ENCODE measurements at regions not wholly inside any gene's neighbourhood (a gene's known extent, or its start where the extent isn't known, plus 50 kb on each side); places are given as distances from the start of the nearest gene placed in this dataset.
"Not testable (repeated sequence)": the region's sequence is repeated elsewhere in the genome, so short reads cannot be mapped to it uniquely, and the experiment has no call there.

DNA sequence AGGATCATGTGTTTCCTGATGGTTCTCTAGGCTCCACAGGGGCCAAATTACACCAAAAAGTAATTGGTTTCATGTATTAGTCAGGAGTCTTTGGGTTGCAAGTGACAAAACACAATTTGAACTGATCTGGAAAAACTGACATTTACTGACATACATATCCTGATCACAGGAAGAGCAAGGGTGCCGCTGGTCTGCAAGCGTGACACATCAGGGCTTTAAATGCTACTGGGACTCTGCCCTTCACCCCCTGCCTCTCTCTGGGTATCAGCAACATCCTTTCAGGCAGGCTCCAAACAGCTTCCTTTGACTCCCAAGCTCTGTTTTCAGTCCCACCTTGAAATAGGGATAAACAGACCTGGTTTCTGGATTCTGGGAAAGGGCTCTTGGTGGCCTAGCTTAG, 197.5 kb downstream of the PALM2AKAP2 start:
- H3K4me3 Mint-ChIP-seq = peak overlapping the region; percentile 17
- H3K36me3 Mint-ChIP-seq (ENCODE audit: low read depth) = peaks cover 5% of the 10 kb centered on the region
- H3K27me3 Mint-ChIP-seq = no peaks in the 10 kb centered on the region
- H3K9me3 Mint-ChIP-seq = no peaks in the 10 kb centered on the region
- ATAC-seq (replicated peaks) = peak; percentile 46
- peaks cover 43% of the 10 kb centered on the region for H3K4me1 Mint-ChIP-seq
- H3K27ac Mint-ChIP-seq = peak overlapping the region; percentile 52

DNA sequence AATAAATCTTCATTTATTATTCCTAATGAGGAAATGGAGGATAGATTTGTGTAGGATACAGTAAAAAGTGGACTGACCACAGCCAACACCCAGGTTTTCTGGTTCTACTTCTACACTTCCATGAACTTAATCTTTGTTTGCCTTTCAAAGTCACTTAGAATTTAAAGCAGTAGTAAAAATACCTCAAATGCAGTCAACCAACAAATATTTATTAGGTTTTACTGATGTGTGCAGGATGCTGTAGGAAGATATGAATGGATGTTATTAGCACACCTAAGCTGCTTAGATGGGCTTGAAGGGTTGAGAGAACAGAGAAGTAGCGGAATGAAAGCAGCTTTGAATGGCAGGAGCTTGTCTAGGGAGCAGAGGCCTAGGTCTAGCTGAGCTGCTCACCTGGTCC, 201.1 kb downstream of the PALM2AKAP2 start:
- Mint-ChIP-seq H3K4me3 (no peak overlapping the region), H3K27ac (no peak overlapping the region), H3K27me3 (no peaks in the 10 kb centered on the region), H3K36me3 (ENCODE audit: low read depth) (no peaks in the 10 kb centered on the region), H3K4me1 (peaks cover 9% of the 10 kb centered on the region), H3K9me3 (no peaks in the 10 kb centered on the region)
- no peak for ATAC-seq (replicated peaks)

GRCh38 chr9:109986521-109986991, 206.6 kb downstream of the PALM2AKAP2 start:
- Mint-ChIP-seq H3K4me3 (no peak overlapping the region), H3K36me3 (ENCODE audit: low read depth) (no peaks in the 10 kb centered on the region), H3K4me1 (no peaks in the 10 kb centered on the region), H3K27me3 (no peaks in the 10 kb centered on the region), H3K27ac (no peak overlapping the region), H3K9me3 (peaks cover 8% of the 10 kb centered on the region)
- ATAC-seq (replicated peaks) = peak; percentile 19

DNA sequence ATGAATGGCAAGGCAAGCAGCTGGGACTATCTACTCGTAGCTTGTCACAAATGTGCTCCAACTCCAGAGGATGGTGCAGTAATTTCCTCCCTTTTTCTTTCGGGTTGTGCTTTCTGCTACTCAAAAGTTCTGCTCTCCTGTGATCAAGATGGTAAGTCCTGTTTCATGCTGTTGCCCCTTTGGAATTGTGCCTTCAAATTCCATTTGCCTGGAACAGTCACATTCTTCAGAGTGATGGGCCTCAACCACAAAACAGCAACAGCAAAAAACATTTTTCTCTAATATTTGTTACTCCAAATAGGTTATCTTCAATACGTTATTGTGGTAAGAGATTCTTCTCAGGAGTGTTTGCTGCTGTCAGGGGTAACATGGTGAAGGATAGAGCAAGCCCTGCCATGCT, 209.3 kb downstream of the PALM2AKAP2 start:
- no peaks in the 10 kb centered on the region for H3K4me1 Mint-ChIP-seq
- H3K4me3 Mint-ChIP-seq = no peak overlapping the region

DNA sequence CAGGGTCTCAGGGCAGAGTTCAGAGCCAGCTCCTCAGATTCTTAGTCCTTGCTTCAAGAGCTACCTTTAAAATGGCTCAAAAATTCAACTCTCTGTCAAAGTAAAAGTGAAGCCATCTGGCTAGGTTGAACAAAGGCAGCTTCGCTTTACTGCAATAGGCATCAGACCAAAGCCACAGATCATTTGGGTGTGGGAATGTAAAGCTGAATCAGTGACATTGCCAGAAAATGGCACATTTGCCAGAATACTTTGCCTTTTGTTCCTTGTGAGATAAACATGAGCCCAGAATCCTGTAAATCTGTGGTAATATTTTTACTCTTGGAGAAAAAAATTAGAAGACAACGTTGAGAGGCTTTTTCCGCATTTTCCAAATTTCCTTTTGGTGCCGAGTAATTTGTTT, 210.5 kb downstream of the PALM2AKAP2 start:
- Mint-ChIP-seq H3K27me3 (no peaks in the 10 kb centered on the region), H3K27ac (no peak overlapping the region), H3K4me1 (peaks cover 4% of the 10 kb centered on the region), H3K36me3 (ENCODE audit: low read depth) (no peaks in the 10 kb centered on the region), H3K4me3 (no peak overlapping the region), H3K9me3 (peaks cover 19% of the 10 kb centered on the region)
- ATAC-seq (replicated peaks) = no peak

More for the DNA sequence above, 209.3 kb downstream of the PALM2AKAP2 start:
- ATAC-seq (replicated peaks) = no peak
- Mint-ChIP-seq H3K36me3 (ENCODE audit: low read depth) (no peaks in the 10 kb centered on the region), H3K27me3 (no peaks in the 10 kb centered on the region), H3K27ac (no peak overlapping the region), H3K9me3 (peaks cover 8% of the 10 kb centered on the region)

DNA sequence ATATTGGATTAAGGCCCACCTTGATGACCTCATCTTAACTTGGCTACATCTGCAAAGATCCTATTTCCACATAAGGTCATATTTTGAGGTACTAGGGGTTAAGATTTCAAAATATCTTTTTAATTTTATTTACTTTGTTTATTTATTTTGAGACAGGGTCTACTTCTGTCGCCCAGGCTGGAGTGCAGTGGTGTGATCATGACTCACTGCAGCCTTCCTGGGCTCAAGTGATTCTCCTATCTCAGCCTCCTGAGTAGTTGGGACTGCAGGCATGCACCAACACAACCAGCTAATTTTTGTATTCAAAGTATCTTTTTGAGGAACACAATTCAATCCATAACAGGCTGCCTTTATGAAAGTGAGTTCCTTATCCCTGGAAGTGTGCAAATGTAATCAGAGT, 212.3 kb downstream of the PALM2AKAP2 start:
- Mint-ChIP-seq H3K36me3 (ENCODE audit: low read depth) (no peaks in the 10 kb centered on the region), H3K4me3 (no peak overlapping the region), H3K27me3 (no peaks in the 10 kb centered on the region), H3K4me1 (peaks cover 4% of the 10 kb centered on the region), H3K27ac (no peak overlapping the region), H3K9me3 (peaks cover 23% of the 10 kb centered on the region)
- ATAC-seq (replicated peaks) = no peak

DNA sequence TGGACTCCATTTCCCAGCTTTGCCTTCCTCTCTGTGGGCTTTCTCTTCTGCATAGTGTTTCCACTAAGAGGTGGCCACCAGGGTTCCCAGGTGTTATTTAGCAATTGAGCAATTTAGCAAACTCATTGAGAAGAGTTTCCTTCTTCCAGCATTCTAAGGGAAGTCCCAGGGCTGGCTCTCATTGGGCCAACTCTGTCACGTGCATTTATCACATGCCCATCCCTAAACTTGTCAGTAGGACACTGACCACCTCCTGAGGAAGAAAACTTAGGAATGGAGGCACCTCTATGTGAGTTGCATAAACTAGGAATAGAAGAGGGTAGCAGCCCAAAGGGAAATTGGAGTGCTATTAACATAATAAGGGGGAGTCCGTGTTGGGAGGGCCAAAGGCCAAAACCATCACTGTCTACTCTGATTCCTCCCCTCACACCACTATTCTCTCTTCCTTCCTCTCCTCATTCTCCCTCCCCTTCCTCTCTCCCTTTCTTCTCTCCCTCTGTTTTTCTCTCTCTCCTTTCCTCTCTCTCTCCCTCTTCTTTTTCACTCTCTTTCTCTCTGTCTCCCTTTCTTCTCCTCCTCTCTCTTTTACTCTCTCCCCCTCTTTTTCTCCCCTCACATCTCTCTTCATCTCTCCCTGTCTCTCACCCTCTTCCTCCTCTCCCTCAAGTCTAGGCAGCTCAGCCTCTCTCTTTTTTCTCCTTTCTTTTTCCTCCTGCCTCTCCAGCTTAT, 213.4 kb downstream of the PALM2AKAP2 start:
- Mint-ChIP-seq H3K27me3 (no peaks in the 10 kb centered on the region), H3K36me3 (ENCODE audit: low read depth) (no peaks in the 10 kb centered on the region), H3K4me3 (no peak overlapping the region), H3K27ac (no peak overlapping the region), H3K9me3 (peaks cover 19% of the 10 kb centered on the region), H3K4me1 (peaks cover 4% of the 10 kb centered on the region)
- no peak for ATAC-seq (replicated peaks)

DNA sequence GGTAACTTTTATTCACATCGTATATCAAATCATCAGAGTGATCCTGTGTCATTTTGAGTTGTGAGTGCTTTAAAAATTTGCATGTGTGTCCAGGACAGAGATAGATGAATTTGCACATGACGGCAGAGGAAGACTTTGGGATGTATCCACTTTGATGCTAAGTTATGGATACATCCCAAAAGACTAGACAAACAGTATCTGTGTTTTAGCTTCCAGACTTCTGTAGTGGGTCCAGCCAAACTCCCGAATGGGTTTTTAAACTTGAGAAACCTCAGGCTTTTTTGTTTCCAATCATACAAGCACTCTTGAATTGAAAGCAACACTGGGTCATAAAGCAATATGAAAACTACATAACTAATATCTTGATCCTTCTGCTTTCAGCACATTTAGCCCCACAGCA, 213.8 kb downstream of the C9orf152 start:
- Mint-ChIP-seq H3K9me3 (peaks cover 16% of the 10 kb centered on the region), H3K27ac (no peak overlapping the region), H3K27me3 (no peaks in the 10 kb centered on the region), H3K36me3 (ENCODE audit: low read depth) (no peaks in the 10 kb centered on the region), H3K4me3 (no peak overlapping the region), H3K4me1 (peaks cover 4% of the 10 kb centered on the region)
- no peak for ATAC-seq (replicated peaks)

GRCh38 chr9:109996936-109997580, 210.9 kb downstream of the C9orf152 start:
- H3K9me3 Mint-ChIP-seq = peaks cover 15% of the 10 kb centered on the region
- no peak overlapping the region for H3K4me3 Mint-ChIP-seq
- no peaks in the 10 kb centered on the region for H3K27me3 Mint-ChIP-seq
- H3K36me3 Mint-ChIP-seq (ENCODE audit: low read depth) = no peaks in the 10 kb centered on the region
- peaks cover 4% of the 10 kb centered on the region for H3K4me1 Mint-ChIP-seq
- no peak overlapping the region for H3K27ac Mint-ChIP-seq
- no peak for ATAC-seq (replicated peaks)

DNA sequence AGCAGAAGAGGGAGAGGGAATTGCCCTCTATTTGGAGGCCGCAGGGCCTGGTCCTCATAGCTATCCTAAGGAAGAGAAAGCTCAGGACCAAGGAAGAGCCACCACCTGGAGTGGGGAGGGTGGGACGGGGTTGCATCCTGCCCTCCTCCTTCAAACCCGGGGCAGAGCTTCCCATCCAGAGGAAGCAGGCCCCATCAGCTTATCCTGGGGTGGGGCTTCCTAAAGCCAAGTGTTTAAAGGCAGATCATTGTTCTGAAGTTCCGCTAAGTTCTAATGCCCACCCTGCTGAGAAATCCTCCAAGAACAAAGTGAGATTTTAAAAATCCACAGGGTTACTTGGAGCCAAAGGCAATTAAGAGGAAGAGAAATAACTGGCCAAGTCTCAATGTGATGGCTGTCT, 210.3 kb downstream of the C9orf152 start:
- no peaks in the 10 kb centered on the region for H3K36me3 Mint-ChIP-seq (ENCODE audit: low read depth)
- peaks cover 15% of the 10 kb centered on the region for H3K9me3 Mint-ChIP-seq
- H3K27me3 Mint-ChIP-seq = no peaks in the 10 kb centered on the region
- H3K27ac Mint-ChIP-seq = no peak overlapping the region
- H3K4me1 Mint-ChIP-seq = peaks cover 4% of the 10 kb centered on the region
- no peak for ATAC-seq (replicated peaks)
- no peak overlapping the region for H3K4me3 Mint-ChIP-seq

DNA sequence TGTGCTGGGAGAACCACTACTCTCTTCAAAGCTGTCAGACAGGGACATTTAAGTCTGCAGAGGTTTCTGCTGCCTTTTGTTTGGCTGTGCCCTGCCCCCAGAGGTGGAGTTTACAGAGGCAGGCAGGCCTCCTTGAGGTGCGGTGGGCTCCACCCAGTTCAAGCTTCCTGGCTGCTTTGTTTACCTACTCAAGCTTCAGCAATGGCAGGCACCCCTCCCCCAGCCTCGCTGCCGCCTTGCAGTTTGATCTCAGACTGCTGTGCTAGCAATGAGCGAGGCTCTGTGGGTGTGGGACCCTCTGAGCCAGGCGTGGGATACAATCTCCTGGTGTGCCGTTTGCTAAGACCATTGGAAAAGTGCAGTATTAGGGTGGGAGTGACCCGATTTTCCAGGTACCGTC, 202.4 kb downstream of the C9orf152 start:
- not testable (repeated sequence) for H3K4me1 Mint-ChIP-seq; H3K27ac Mint-ChIP-seq; H3K27me3 Mint-ChIP-seq; H3K36me3 Mint-ChIP-seq (ENCODE audit: low read depth); ATAC-seq (replicated peaks)
- Mint-ChIP-seq H3K9me3 (peaks cover 11% of the 10 kb centered on the region), H3K4me3 (peak overlapping the region; percentile 45)

- H3K27me3 Mint-ChIP-seq = no peaks in the 10 kb centered on the region
- peaks cover 11% of the 10 kb centered on the region for H3K9me3 Mint-ChIP-seq
- H3K4me1 Mint-ChIP-seq = peaks cover 7% of the 10 kb centered on the region
- no peaks in the 10 kb centered on the region for H3K36me3 Mint-ChIP-seq (ENCODE audit: low read depth)
- H3K27ac Mint-ChIP-seq = peak overlapping the region; percentile 58
- ATAC-seq (replicated peaks) = no peak
- peak overlapping the region; percentile 45 for H3K4me3 Mint-ChIP-seq
Observed at GRCh38 chr9:110006657-110007056, 201.3 kb downstream of the C9orf152 start.

DNA sequence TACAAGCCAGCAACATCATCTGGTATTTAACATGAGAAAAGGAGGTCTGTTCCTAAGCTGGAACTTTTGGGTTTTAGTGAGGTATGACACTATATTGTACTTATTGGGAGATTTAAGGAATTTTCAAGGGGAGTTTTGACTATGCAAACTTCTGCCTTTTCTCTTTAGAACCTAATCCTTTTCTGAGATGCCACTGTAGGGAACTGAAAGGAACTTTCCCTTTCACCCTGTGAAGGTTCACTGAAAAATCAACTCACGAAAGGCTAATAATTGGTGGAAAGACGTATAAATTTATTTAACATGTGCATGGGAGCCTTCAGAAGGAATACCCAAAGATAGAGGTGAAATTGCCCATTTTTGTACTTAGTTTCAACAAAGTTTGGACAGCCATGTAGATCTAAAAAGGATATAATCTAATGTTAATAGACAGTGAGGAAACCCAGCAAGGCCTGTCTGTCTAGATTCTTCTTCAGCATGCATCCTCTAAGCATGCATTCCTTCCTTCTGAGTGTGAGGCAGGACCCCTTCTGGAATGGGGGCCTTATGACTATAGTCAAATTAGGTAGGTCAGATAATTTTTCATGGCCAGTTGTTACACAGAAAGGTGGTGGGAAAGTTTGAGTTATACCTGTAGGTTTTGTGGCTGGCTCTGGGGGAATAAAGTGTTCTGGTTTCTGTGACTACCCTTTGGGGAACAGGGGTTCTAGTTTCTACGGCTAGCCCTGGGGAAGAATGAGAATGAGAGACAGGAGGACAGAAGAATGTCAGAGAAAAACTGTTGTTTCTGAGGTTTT, 200.3 kb downstream of the C9orf152 start:
- peaks cover 7% of the 10 kb centered on the region for H3K4me1 Mint-ChIP-seq
- no peak overlapping the region for H3K4me3 Mint-ChIP-seq
- no peak overlapping the region for H3K27ac Mint-ChIP-seq
- no peaks in the 10 kb centered on the region for H3K27me3 Mint-ChIP-seq
- no peaks in the 10 kb centered on the region for H3K36me3 Mint-ChIP-seq (ENCODE audit: low read depth)
- peaks cover 11% of the 10 kb centered on the region for H3K9me3 Mint-ChIP-seq
- peak; percentile 37 for ATAC-seq (replicated peaks)

DNA sequence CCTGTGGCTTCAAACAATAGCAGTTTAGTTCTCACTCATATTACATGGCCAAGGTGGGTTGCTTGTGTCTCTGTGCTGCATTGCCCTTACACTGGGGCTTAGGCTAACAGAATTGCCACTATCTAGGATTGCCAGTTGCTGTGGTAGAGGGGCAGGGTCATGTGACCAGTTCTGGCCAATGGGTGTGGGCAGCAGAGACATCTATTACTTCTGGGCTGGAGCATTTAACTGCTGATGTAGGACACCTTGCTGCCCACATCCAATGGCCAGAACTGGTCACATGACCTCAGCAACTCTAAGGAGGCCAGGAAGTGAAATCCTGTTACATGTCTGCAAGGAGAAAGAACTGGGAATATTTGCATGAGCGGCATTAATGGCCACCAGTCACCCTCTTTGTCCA, 199.3 kb downstream of the C9orf152 start:
- ATAC-seq (replicated peaks) = no peak
- H3K4me1 Mint-ChIP-seq = peaks cover 7% of the 10 kb centered on the region
- H3K9me3 Mint-ChIP-seq = peaks cover 8% of the 10 kb centered on the region
- no peak overlapping the region for H3K4me3 Mint-ChIP-seq
- H3K27ac Mint-ChIP-seq = no peak overlapping the region
- H3K27me3 Mint-ChIP-seq = no peaks in the 10 kb centered on the region
- no peaks in the 10 kb centered on the region for H3K36me3 Mint-ChIP-seq (ENCODE audit: low read depth)

Data from activated T-helper 17 cell treated with anti-CD3 and anti-CD28 coated beads, Interleukin-2, amount 50 U/mL, for 72 hours (primary cell).